Astrocyte (in vitro differentiated cells and primary cell): ENCODE measurements at regions not wholly inside any gene's neighbourhood (a gene's known extent, or its start where the extent isn't known, plus 50 kb on each side); places are given as distances from the start of the nearest gene placed in this dataset.

ENCODE experiments used
- DNase-seq: peaks from one replicate; pipeline ENCODE4 v3.0.0-alpha.2; 2010; ENCODE audit warnings: low read depth
- FAIRE-seq: peaks from 2 replicates; lab custom pipeline; 2011; peaks lifted over from hg19 to GRCh38; lab: Jason Lieb, UNC
- H2AFZ ChIP-seq: 2 replicates; pipeline ENCODE4 v1.6.0; 2012; ENCODE audit warnings: low read depth, low read length, inconsistent platforms
- H3K27ac ChIP-seq: 2 replicates; pipeline ENCODE4 v1.5.1; 2011; ENCODE audit warnings: low read depth, low read length, inconsistent platforms
- H3K27me3 ChIP-seq: 2 replicates; pipeline ENCODE4 v1.6.0; 2011; ENCODE audit warnings: low read length, inconsistent platforms; ENCODE audit not compliant: insufficient read depth
- H3K36me3 ChIP-seq: 2 replicates; pipeline ENCODE4 v1.5.1; 2011; ENCODE audit warnings: low read length, inconsistent platforms; ENCODE audit not compliant: insufficient read depth
- H3K4me1 ChIP-seq: 2 replicates; pipeline ENCODE4 v1.5.1; 2011; ENCODE audit warnings: low read length, inconsistent platforms; ENCODE audit not compliant: insufficient read depth
- H3K4me2 ChIP-seq: 2 replicates; pipeline ENCODE4 v1.6.0; 2012; ENCODE audit warnings: low read length, inconsistent platforms
- H3K4me3 ChIP-seq: 2 replicates; pipeline ENCODE4 v1.5.1; 2011; ENCODE audit warnings: low read depth, mild to moderate bottlenecking, low read length, inconsistent platforms; ENCODE audit not compliant: insufficient read depth
- H3K79me2 ChIP-seq: 2 replicates; pipeline ENCODE4 v1.6.0; 2012; ENCODE audit warnings: mild to moderate bottlenecking, low read length, inconsistent platforms; ENCODE audit not compliant: insufficient read depth
- H3K9ac ChIP-seq: 2 replicates; pipeline ENCODE4 v1.6.0; 2012; ENCODE audit warnings: mild to moderate bottlenecking, low read length, inconsistent platforms
- H3K9me3 ChIP-seq: 2 replicates; pipeline ENCODE4 v1.5.1; 2012; ENCODE audit warnings: low read depth, mild to moderate bottlenecking, low read length, inconsistent platforms; ENCODE audit not compliant: insufficient read depth
- H4K20me1 ChIP-seq: 2 replicates; pipeline ENCODE4 v1.6.0; 2012; ENCODE audit warnings: low read length, inconsistent platforms; ENCODE audit not compliant: insufficient read depth
- H3K27ac Mint-ChIP-seq: one replicate; pipeline ENCODE4 v1.8.0; 2021; ENCODE audit warnings: mild to moderate bottlenecking, mixed read lengths; ENCODE audit not compliant: unreplicated experiment
- H3K27me3 Mint-ChIP-seq: one replicate; pipeline ENCODE4 v1.8.0; 2021; ENCODE audit warnings: low read depth, mixed read lengths; ENCODE audit not compliant: unreplicated experiment
- H3K36me3 Mint-ChIP-seq: one replicate; pipeline ENCODE4 v1.8.0; 2021; ENCODE audit warnings: low read depth, mixed read lengths; ENCODE audit not compliant: unreplicated experiment
- H3K4me1 Mint-ChIP-seq: one replicate; pipeline ENCODE4 v1.8.0; 2021; ENCODE audit warnings: low read depth, mixed read lengths; ENCODE audit not compliant: unreplicated experiment
- H3K4me3 Mint-ChIP-seq: one replicate; pipeline ENCODE4 v1.8.0; 2021; ENCODE audit warnings: mild to moderate bottlenecking, moderate library complexity, mixed read lengths; ENCODE audit not compliant: unreplicated experiment
- H3K9me3 Mint-ChIP-seq: one replicate; pipeline ENCODE4 v1.8.0; 2021; ENCODE audit warnings: mild to moderate bottlenecking, mixed read lengths; ENCODE audit not compliant: unreplicated experiment
- EZH2 ChIP-seq: IDR thresholded peaks from 2 replicates; pipeline ENCODE4 v1.6.1; 2012; ENCODE audit warnings: mild to moderate bottlenecking, low read length, inconsistent platforms; ENCODE audit not compliant: insufficient read depth
- TF ChIP-seq, protein P1 (sequence below): IDR thresholded peaks from 2 replicates; pipeline ENCODE4 v1.5.1; 2011; ENCODE audit warnings: low read depth, mild to moderate bottlenecking, inconsistent platforms, low read length, moderate library complexity; ENCODE audit not compliant: insufficient read depth

DNA sequence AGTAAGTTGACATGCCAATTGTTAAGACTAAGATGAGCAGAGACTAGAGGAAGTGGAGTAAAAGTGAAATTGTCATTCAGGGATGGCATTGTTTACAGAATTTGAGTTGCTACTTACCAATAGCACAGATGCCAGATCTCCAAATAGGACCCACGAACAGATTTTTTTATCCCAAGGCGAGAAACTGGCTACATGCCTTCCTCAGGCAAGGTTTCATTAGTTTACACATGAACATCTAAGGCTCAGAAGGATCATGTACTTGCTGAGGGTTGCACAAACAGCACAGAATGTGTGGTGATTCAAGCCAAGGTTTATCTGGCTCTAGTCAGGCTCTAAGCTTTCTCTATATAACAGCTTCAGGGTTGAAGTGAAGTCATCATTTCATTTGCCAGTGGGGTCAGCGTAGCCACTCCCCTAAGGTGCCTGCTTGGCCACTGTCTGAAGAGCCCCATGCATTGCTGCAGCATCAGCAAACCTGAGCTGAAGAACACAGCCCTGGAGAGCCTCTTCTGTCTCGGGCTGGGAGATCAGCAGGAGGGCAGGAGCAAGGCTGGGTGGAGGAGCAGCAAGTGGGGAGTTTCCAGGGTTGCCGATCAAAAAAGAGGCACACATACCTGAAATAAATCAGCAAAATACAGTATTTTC, 193.0 kb upstream of the LCORL start:
- H3K79me2 ChIP-seq = no peaks in the 10 kb centered on the region
- no peak overlapping the region for H3K4me2 ChIP-seq
- TF ChIP-seq, protein P1, sequence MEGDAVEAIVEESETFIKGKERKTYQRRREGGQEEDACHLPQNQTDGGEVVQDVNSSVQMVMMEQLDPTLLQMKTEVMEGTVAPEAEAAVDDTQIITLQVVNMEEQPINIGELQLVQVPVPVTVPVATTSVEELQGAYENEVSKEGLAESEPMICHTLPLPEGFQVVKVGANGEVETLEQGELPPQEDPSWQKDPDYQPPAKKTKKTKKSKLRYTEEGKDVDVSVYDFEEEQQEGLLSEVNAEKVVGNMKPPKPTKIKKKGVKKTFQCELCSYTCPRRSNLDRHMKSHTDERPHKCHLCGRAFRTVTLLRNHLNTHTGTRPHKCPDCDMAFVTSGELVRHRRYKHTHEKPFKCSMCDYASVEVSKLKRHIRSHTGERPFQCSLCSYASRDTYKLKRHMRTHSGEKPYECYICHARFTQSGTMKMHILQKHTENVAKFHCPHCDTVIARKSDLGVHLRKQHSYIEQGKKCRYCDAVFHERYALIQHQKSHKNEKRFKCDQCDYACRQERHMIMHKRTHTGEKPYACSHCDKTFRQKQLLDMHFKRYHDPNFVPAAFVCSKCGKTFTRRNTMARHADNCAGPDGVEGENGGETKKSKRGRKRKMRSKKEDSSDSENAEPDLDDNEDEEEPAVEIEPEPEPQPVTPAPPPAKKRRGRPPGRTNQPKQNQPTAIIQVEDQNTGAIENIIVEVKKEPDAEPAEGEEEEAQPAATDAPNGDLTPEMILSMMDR = no peak
- TF ChIP-seq EZH2 = no peak
- no peak for DNase-seq
- no peaks in the 10 kb centered on the region for H3K27me3 Mint-ChIP-seq
- no peaks in the 10 kb centered on the region for H3K27me3 ChIP-seq
- no peak for FAIRE-seq
- no peaks in the 10 kb centered on the region for H3K4me1 ChIP-seq
- no peak overlapping the region for H3K27ac Mint-ChIP-seq
- no peaks in the 10 kb centered on the region for H3K36me3 Mint-ChIP-seq
- no peaks in the 10 kb centered on the region for H3K4me1 Mint-ChIP-seq
- no peaks in the 10 kb centered on the region for H3K36me3 ChIP-seq
- no peak overlapping the region for H2AFZ ChIP-seq
- no peaks in the 10 kb centered on the region for H4K20me1 ChIP-seq
- H3K4me3 Mint-ChIP-seq = no peak overlapping the region
- no peak overlapping the region for H3K27ac ChIP-seq
- no peak overlapping the region for H3K9ac ChIP-seq
- no peak overlapping the region for H3K4me3 ChIP-seq
- H3K9me3 ChIP-seq = peaks cover 16% of the 10 kb centered on the region
- H3K9me3 Mint-ChIP-seq = peaks cover 2% of the 10 kb centered on the region

DNA sequence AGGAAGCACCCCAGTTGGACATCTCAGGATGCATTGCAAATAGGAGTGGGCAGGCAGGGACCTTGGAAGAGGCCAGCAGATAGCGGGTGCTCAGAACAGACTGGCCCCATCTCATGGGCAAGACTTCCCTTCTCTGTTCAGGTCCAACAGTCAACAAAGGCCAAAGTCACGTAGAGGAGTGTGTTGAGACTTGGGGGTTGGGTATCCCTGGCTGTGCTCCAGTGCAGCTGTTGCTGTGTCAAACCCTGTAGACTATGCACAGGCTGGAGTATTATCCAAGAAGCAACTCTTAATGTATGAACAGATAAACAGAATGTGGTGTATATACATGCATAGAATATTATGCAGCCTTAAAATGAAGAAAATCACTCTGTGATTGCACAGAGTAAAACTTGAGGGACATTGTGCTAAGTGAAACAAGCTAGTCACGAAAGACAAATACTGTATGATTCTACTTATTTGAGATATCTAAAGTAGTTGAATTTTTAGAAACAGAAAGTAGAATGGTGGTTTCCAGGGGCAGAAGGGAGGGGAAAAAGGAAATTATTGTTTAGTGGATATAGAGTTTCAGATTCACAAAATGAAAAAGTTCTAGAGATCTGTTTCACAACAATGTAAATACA, 192.1 kb upstream of the LCORL start:
- Histone ChIP-seq H3K4me3 (no peak overlapping the region), H3K79me2 (no peaks in the 10 kb centered on the region), H4K20me1 (no peaks in the 10 kb centered on the region), H3K27me3 (no peaks in the 10 kb centered on the region), H3K9me3 (peaks cover 16% of the 10 kb centered on the region), H3K36me3 (no peaks in the 10 kb centered on the region), H3K27ac (no peak overlapping the region), H3K4me1 (no peaks in the 10 kb centered on the region), H2AFZ (no peak overlapping the region), H3K4me2 (no peak overlapping the region), H3K9ac (no peak overlapping the region)
- Mint-ChIP-seq H3K27ac (no peak overlapping the region), H3K4me1 (no peaks in the 10 kb centered on the region), H3K36me3 (no peaks in the 10 kb centered on the region), H3K4me3 (no peak overlapping the region), H3K27me3 (no peaks in the 10 kb centered on the region), H3K9me3 (no peaks in the 10 kb centered on the region)
- no peak for FAIRE-seq
- TF ChIP-seq, protein P1 = no peak
- no peak for TF ChIP-seq EZH2
- no peak for DNase-seq

DNA sequence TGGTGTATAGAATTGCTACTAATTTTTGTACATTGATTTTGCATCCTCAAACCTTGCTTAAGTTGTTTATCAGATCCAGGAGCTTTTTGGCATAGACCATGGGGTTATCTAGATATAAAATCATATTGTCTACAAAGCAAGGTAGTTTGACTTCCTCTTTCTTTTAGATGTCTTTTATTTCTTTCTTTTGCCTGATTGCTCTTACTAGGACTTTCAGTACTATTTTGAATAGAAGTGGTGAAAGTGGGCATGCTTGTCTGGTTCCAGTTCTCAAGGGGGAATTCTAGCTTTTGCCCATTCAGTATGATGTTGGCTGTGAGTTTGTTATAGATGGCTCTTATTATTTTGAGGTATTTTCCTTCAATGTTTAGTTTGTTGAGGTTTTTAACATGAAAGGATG, 187.9 kb upstream of the LCORL start:
- Histone ChIP-seq H3K27ac (no peak overlapping the region), H3K79me2 (no peaks in the 10 kb centered on the region), H3K36me3 (no peaks in the 10 kb centered on the region), H3K4me3 (no peak overlapping the region), H3K4me2 (no peak overlapping the region), H4K20me1 (no peaks in the 10 kb centered on the region), H3K9me3 (peaks cover 13% of the 10 kb centered on the region), H3K27me3 (no peaks in the 10 kb centered on the region), H2AFZ (no peak overlapping the region), H3K9ac (no peak overlapping the region), H3K4me1 (no peaks in the 10 kb centered on the region)
- Mint-ChIP-seq H3K27me3 (no peaks in the 10 kb centered on the region), H3K4me3 (no peak overlapping the region), H3K4me1 (no peaks in the 10 kb centered on the region), H3K27ac (no peak overlapping the region), H3K36me3 (no peaks in the 10 kb centered on the region), H3K9me3 (no peaks in the 10 kb centered on the region)
- TF ChIP-seq EZH2 = no peak
- TF ChIP-seq, protein P1 = no peak
- FAIRE-seq (no peak), DNase-seq (no peak)
